PC-9 (cell line): ENCODE measurements at regions not wholly inside any gene's neighbourhood (a gene's known extent, or its start where the extent isn't known, plus 50 kb on each side); places are given as distances from the start of the nearest gene placed in this dataset.

Experiments used
- BruUV-seq: library from RNA; stranded (reverse); fragments of 400-500 nt; replicated peaks from 2 replicates; lab custom pipeline; 2021; lab: Mats Ljungman, UMichigan
- CTCF ChIA-PET: fragments of 300-600 bp; sonication (Branson Sonifier 250); formaldehyde crosslinking; loops from one replicate; lab custom pipeline; 2022; ENCODE audit warnings: antibody characterized with exemption; lab: Charles Lee
- POLR2A ChIA-PET: fragments of 300-600 bp; sonication (Branson Sonifier 250); formaldehyde crosslinking; loops from one replicate; lab custom pipeline; 2022; ENCODE audit warnings: antibody characterized with exemption; ENCODE audit not compliant: unreplicated experiment; lab: Charles Lee
- DNase-seq, 2 experiments: peaks; one replicate each; pipeline versions ENCODE4 v3.0.0 to v3.0.0-alpha.2; 2015 to 2022; ENCODE audit warnings: mixed read lengths in 1 of 2
- H2AFZ ChIP-seq: fragments of 200-600 bp; sonication (generic); 2 replicates; pipeline ENCODE4 v1.8.1; 2017; ENCODE audit warnings: antibody characterized with exemption
- H3F3A ChIP-seq: fragments of 200-600 bp; sonication (generic); 2 replicates; pipeline ENCODE4 v1.8.1; 2017; ENCODE audit warnings: antibody characterized with exemption, mild to moderate bottlenecking, low read depth; ENCODE audit not compliant: insufficient read depth
- H3K27ac ChIP-seq: fragments of 200-600 bp; sonication (generic); 2 replicates; pipeline ENCODE4 v1.6.1; 2016; ENCODE audit warnings: mixed run types
- H3K27me3 ChIP-seq: fragments of 200-600 bp; sonication (generic); 2 replicates; pipeline ENCODE4 v1.6.1; 2016; ENCODE audit warnings: low read depth, mixed run types; ENCODE audit not compliant: insufficient read depth
- H3K36me3 ChIP-seq: fragments of 200-600 bp; sonication (generic); 2 replicates; pipeline ENCODE4 v1.6.1; 2016; ENCODE audit warnings: low read depth, mixed run types
- H3K4me1 ChIP-seq: fragments of 200-600 bp; sonication (generic); replicated peaks from 2 replicates; pipeline ENCODE4 v1.6.1; 2016; ENCODE audit warnings: mixed run types; ENCODE audit not compliant: insufficient read depth
- H3K4me2 ChIP-seq: fragments of 200-600 bp; sonication (generic); 2 replicates; pipeline ENCODE4 v1.6.1; 2017; ENCODE audit warnings: mixed run types
- H3K4me3 ChIP-seq: fragments of 200-600 bp; sonication (generic); 2 replicates; pipeline ENCODE4 v1.6.1; 2016; ENCODE audit warnings: mixed run types
- H3K79me2 ChIP-seq: fragments of 200-600 bp; sonication (generic); 2 replicates; pipeline ENCODE4 v1.6.1; 2017; ENCODE audit warnings: low read depth, mixed run types
- H3K9me2 ChIP-seq: fragments of 200-600 bp; sonication (generic); 2 replicates; pipeline ENCODE4 v1.8.1; 2017; ENCODE audit warnings: mild to moderate bottlenecking; ENCODE audit not compliant: insufficient read depth
- H3K9me3 ChIP-seq: fragments of 200-600 bp; sonication (generic); 2 replicates; pipeline ENCODE4 v1.8.1; 2016; ENCODE audit warnings: low read depth; ENCODE audit not compliant: insufficient read depth
- H4K20me1 ChIP-seq: fragments of 200-600 bp; sonication (generic); 2 replicates; pipeline ENCODE4 v1.8.1; 2017; ENCODE audit not compliant: insufficient read depth
- CTCF ChIP-seq: fragments of 200-600 bp; sonication (generic); conservative IDR thresholded peaks from 2 replicates; pipeline ENCODE4 v1.6.1; 2017; ENCODE audit warnings: mixed run types, antibody characterized with exemption, mild to moderate bottlenecking, moderate library complexity
- EZH2 ChIP-seq: fragments of 200-600 bp; sonication (generic); IDR thresholded peaks from 2 replicates; pipeline ENCODE4 v1.8.0; 2017; ENCODE audit warnings: antibody characterized with exemption, low read depth
- intact Hi-C: fragments of 100-400 bp; cut with micrococcal nuclease; formaldehyde crosslinking; loops from one replicate; pipeline ENCODE4 v1.10.0; 2022; ENCODE audit not compliant: unreplicated experiment

- POLR2A ChIA-PET: no interaction called here
- H3K4me2 ChIP-seq: no peak overlapping the region
- H4K20me1 ChIP-seq: no peaks in the 10 kb centered on the region
- no peaks in the 10 kb centered on the region for H3K9me2 ChIP-seq
- H2AFZ ChIP-seq: no peak overlapping the region
- no peak for DNase-seq
- no peak overlapping the region for H3K4me3 ChIP-seq
- H3K27me3 ChIP-seq: no peaks in the 10 kb centered on the region
- H3K9me3 ChIP-seq: no peaks in the 10 kb centered on the region
- H3K27ac ChIP-seq: no peak overlapping the region
- no peaks in the 10 kb centered on the region for H3K79me2 ChIP-seq
- H3F3A ChIP-seq: no peaks in the 10 kb centered on the region
- no peaks in the 10 kb centered on the region for H3K36me3 ChIP-seq
- intact Hi-C loops: no loop called here
- CTCF ChIA-PET: interaction anchor here (3.3 kb wide), 1 partner anchor 733 kb away, joined by 7 read pairs; no protein-coding TSS in a partner anchor
- no TSS peak for BruUV-seq
- TF ChIP-seq CTCF (peak; percentile 49), EZH2 (no peak)
- H3K4me1 ChIP-seq: no peaks in the 10 kb centered on the region
These were observed 127.5 kb upstream of the PLCXD3 start for GRCh38 chr5:41637869-41638268.

GRCh38 chr5:41637424-41637823 is 127.0 kb upstream of the PLCXD3 start:
- Histone ChIP-seq H3K79me2 (no peaks in the 10 kb centered on the region), H3K36me3 (no peaks in the 10 kb centered on the region), H3K4me1 (no peaks in the 10 kb centered on the region), H2AFZ (no peak overlapping the region), H3K27ac (no peak overlapping the region), H4K20me1 (no peaks in the 10 kb centered on the region), H3K9me3 (no peaks in the 10 kb centered on the region), H3F3A (no peaks in the 10 kb centered on the region), H3K4me2 (no peak overlapping the region), H3K27me3 (no peaks in the 10 kb centered on the region), H3K9me2 (no peaks in the 10 kb centered on the region), H3K4me3 (no peak overlapping the region)
- ChIA-PET POLR2A (no interaction called here), CTCF (interaction anchor here (3.3 kb wide), 1 partner anchor 733 kb away, joined by 7 read pairs; no protein-coding TSS in a partner anchor)
- no TSS peak for BruUV-seq
- intact Hi-C loops: no loop called here
- DNase-seq: no peak
- TF ChIP-seq EZH2 (no peak), CTCF (no peak)

GRCh38 chr5:41636605-41637004 is 126.2 kb upstream of the PLCXD3 start:
- ChIA-PET POLR2A (no interaction called here), CTCF (interaction anchor here (0.6 to 3.3 kb wide), 3 partner anchors 732 to 1445 kb away, joined by 3 to 7 read pairs (median 7); no protein-coding TSS in a partner anchor)
- Histone ChIP-seq H3K9me2 (no peaks in the 10 kb centered on the region), H3K4me2 (no peak overlapping the region), H2AFZ (no peak overlapping the region), H3K4me1 (no peaks in the 10 kb centered on the region), H3K27me3 (no peaks in the 10 kb centered on the region), H3K4me3 (no peak overlapping the region), H3K79me2 (no peaks in the 10 kb centered on the region), H3K27ac (no peak overlapping the region), H4K20me1 (no peaks in the 10 kb centered on the region), H3K36me3 (no peaks in the 10 kb centered on the region), H3K9me3 (no peaks in the 10 kb centered on the region), H3F3A (no peaks in the 10 kb centered on the region)
- TF ChIP-seq EZH2 (no peak), CTCF (peak; percentile 60)
- DNase-seq: no peak
- intact Hi-C loops: no loop called here
- BruUV-seq: no TSS peak
